HG02763 (cell line): ENCODE measurements at regions not wholly inside any gene's neighbourhood (a gene's known extent, or its start where the extent isn't known, plus 50 kb on each side); places are given as distances from the start of the nearest gene placed in this dataset.

Experiments
- ATAC-seq: cut with Tn5 transposase; IDR thresholded peaks from one replicate; pipeline ENCODE4 v1.9.1; 2021; ENCODE audit warnings: mild to moderate bottlenecking, moderate library complexity; ENCODE audit not compliant: unreplicated experiment

- ATAC-seq, result no peak
Measured at GRCh38 chr9:99391937-99392594, 170.0 kb downstream of the SEC61B start.

- no peak for ATAC-seq
Measured at GRCh38 chr9:99392986-99393385, 170.9 kb downstream of the SEC61B start.

- ATAC-seq, result no peak
Measured at GRCh38 chr9:99393993-99394392, 171.9 kb downstream of the SEC61B start.

GRCh38 chr9:99398241-99398640 lies 176.2 kb downstream of the SEC61B start:
- ATAC-seq, result no peak

GRCh38 chr9:99399474-99399873 lies 177.4 kb downstream of the SEC61B start:
- no peak for ATAC-seq

GRCh38 chr9:99400184-99400731 lies 178.2 kb downstream of the SEC61B start:
- no peak for ATAC-seq

- no peak for ATAC-seq
Measured at GRCh38 chr9:99401680-99402504, 179.8 kb downstream of the SEC61B start.

GRCh38 chr9:99403371-99403770 lies 181.3 kb downstream of the SEC61B start:
- ATAC-seq, result no peak

GRCh38 chr9:99405359-99405758 lies 183.3 kb downstream of the SEC61B start:
- ATAC-seq, result no peak

GRCh38 chr9:99406939-99407338 lies 184.9 kb downstream of the SEC61B start:
- ATAC-seq, result no peak

- no peak for ATAC-seq
Measured at GRCh38 chr9:99411068-99411467, 189.0 kb downstream of the SEC61B start.

- no peak for ATAC-seq
Measured at GRCh38 chr9:99411479-99412115, 189.5 kb downstream of the SEC61B start.

GRCh38 chr9:99412606-99413005 lies 190.5 kb downstream of the SEC61B start:
- ATAC-seq, result no peak

- no peak for ATAC-seq
Measured at GRCh38 chr9:99414321-99414720, 192.2 kb downstream of the SEC61B start.

- no peak for ATAC-seq
Measured at GRCh38 chr9:99415606-99416005, 193.5 kb downstream of the SEC61B start.

GRCh38 chr9:99416007-99416406 lies 193.9 kb downstream of the SEC61B start:
- ATAC-seq, result no peak

GRCh38 chr9:99419070-99419469 lies 197.0 kb downstream of the SEC61B start:
- ATAC-seq, result no peak

- no peak for ATAC-seq
Measured at GRCh38 chr9:99421369-99421768, 199.3 kb downstream of the SEC61B start.

GRCh38 chr9:99425124-99425523 lies 203.0 kb downstream of the SEC61B start:
- no peak for ATAC-seq

GRCh38 chr9:99425923-99426842 lies 204.1 kb downstream of the SEC61B start:
- ATAC-seq, result no peak

GRCh38 chr9:99427260-99427659 lies 205.2 kb downstream of the SEC61B start:
- ATAC-seq, result no peak
